Psoas muscle (tissue), 7 donors: ENCODE measurements at regions not wholly inside any gene's neighbourhood (a gene's known extent, or its start where the extent isn't known, plus 50 kb on each side); places are given as distances from the start of the nearest gene placed in this dataset.
"Not testable (repeated sequence)": the region's sequence is repeated elsewhere in the genome, so short reads cannot be mapped to it uniquely, and the experiment has no call there.

Experiments
- ATAC-seq, 4 donors: fragments of 200-7000 bp; cut with Tn5 transposase; one replicate each; pipeline ENCODE4 v1.9.1; 2020; ENCODE audit warnings: moderate library complexity in 3 of 4, mild to moderate bottlenecking in 2 of 4
- DNase-seq, 2 donors: peaks; one replicate each; pipeline ENCODE4 v3.0.0-alpha.2; 2020
- H3K27ac ChIP-seq: fragments of 200-600 bp; one replicate; pipeline ENCODE4 v1.8.0; 2022
- H3K27me3 ChIP-seq, 3 donors: fragments of 200-600 bp in 1 of 3; one replicate each; pipeline versions ENCODE4 v1.6.1 to v1.8.0; 2013 to 2022; ENCODE audit warnings: low read length in 2 of 3, mild to moderate bottlenecking in 2 of 3, moderate library complexity in 1 of 3; ENCODE audit not compliant: insufficient read depth in 3 of 3
- H3K36me3 ChIP-seq, 2 donors: fragments of 200-600 bp in 1 of 2; one replicate each; pipeline versions ENCODE4 v1.6.1 to v1.8.0; 2013 to 2022; ENCODE audit warnings: low read depth in 1 of 2, mild to moderate bottlenecking in 1 of 2, moderate library complexity in 1 of 2; ENCODE audit not compliant: insufficient read depth in 1 of 2
- H3K4me1 ChIP-seq: fragments of 200-600 bp; one replicate; pipeline ENCODE4 v1.8.0; 2022
- H3K4me3 ChIP-seq: fragments of 200-600 bp; one replicate; pipeline ENCODE4 v1.8.0; 2022; ENCODE audit warnings: mild to moderate bottlenecking
- H3K9me3 ChIP-seq: fragments of 200-600 bp; one replicate; pipeline ENCODE4 v1.8.0; 2022
- CTCF ChIP-seq: fragments of 200-600 bp; IDR thresholded peaks from one replicate; pipeline ENCODE4 v1.8.0; 2022; ENCODE audit warnings: antibody characterized with exemption
- WGBS, 3 donors: extraction: QIAGEN DNeasy Blood & Tissue Kit; methylation state at CpG; one replicate each; pipeline versions ENCODE4 v1.1.6 to v1.1.7; 2013; 5-methylcytosine and 5-hydroxymethylcytosine counted together
- intact Hi-C, 2 donors: fragments of 100-400 bp; cut with DNase I; formaldehyde crosslinking; loops; one replicate each; pipeline versions ENCODE4 v1.11.0 to v1.14.2; 2022
- donor health status: healthy with polysubstance abuse.
- donor health status: DM: no; HTN: no; CAD: no; lungs with moderate emphysema.
- donor health status: Bipolar disorder and iron deficiency.
- donor health status: healthy.
- donor health status: DM: yes; HTN: yes; CAD: no.
- donor health status: DM: no; HTN: no; CAD: no.
- donor health status: DM: yes; HTN: yes; CAD: no.

- Histone ChIP-seq H3K4me3 (no peak overlapping the region), H3K4me1 (no peaks in the 10 kb centered on the region), H3K27me3 (no peaks in the 10 kb centered on the region), H3K27ac (no peak overlapping the region), H3K9me3 (no peaks in the 10 kb centered on the region), H3K36me3 (no peaks in the 10 kb centered on the region)
- TF ChIP-seq CTCF: no peak
- DNase-seq (no peak), ATAC-seq (no peak)
- intact Hi-C loops: no loop called here
- WGBS, 3 donors: 89 to 92% (median 90%) methylated on average over 10 of the region's 10 CpGs
These were observed 83.4 kb upstream of the ESRRB start for GRCh38 chr14:76292561-76292960.

GRCh38 chr14:76293221-76293620 is 82.7 kb upstream of the ESRRB start:
- Histone ChIP-seq H3K36me3 (no peaks in the 10 kb centered on the region), H3K4me1 (no peaks in the 10 kb centered on the region), H3K4me3 (no peak overlapping the region), H3K27me3 (peaks cover 0 to 5% (median 0%) of the 10 kb centered on the region in 3 donors), H3K9me3 (no peaks in the 10 kb centered on the region), H3K27ac (no peak overlapping the region)
- 83 to 84% (median 84%) methylated on average over 3 of the region's 3 CpGs for WGBS, 3 donors
- DNase-seq (no peak), ATAC-seq (no peak)
- intact Hi-C loops: no loop called here
- TF ChIP-seq CTCF: no peak

- H3K36me3 ChIP-seq: no peaks in the 10 kb centered on the region
- ATAC-seq: no peak
- intact Hi-C loops: no loop called here
- DNase-seq: no peak
- no peak for TF ChIP-seq CTCF
- H3K27ac ChIP-seq: no peak overlapping the region
- H3K4me1 ChIP-seq: no peaks in the 10 kb centered on the region
- 77 to 78% (median 78%) methylated on average over 3 of the region's 3 CpGs for WGBS, 3 donors
- peaks cover 0 to 5% (median 0%) of the 10 kb centered on the region in 3 donors for H3K27me3 ChIP-seq
- H3K4me3 ChIP-seq: no peak overlapping the region
- no peaks in the 10 kb centered on the region for H3K9me3 ChIP-seq
These were observed 82.0 kb upstream of the ESRRB start for GRCh38 chr14:76293923-76294322.

- H3K27ac ChIP-seq: no peak overlapping the region
- H3K27me3 ChIP-seq: peaks cover 0 to 5% (median 0%) of the 10 kb centered on the region in 3 donors
- H3K36me3 ChIP-seq: no peaks in the 10 kb centered on the region
- DNase-seq (no peak), ATAC-seq (no peak)
- TF ChIP-seq CTCF: no peak
- H3K4me3 ChIP-seq: no peak overlapping the region
- no peaks in the 10 kb centered on the region for H3K9me3 ChIP-seq
- no peaks in the 10 kb centered on the region for H3K4me1 ChIP-seq
- WGBS, 3 donors: 87 to 89% (median 88%) methylated on average over 3 of the region's 3 CpGs
- intact Hi-C loops: no loop called here
These were observed 81.1 kb upstream of the ESRRB start for GRCh38 chr14:76294876-76295275.

- no peaks in the 10 kb centered on the region for H3K9me3 ChIP-seq
- H3K36me3 ChIP-seq: no peaks in the 10 kb centered on the region
- no peak for DNase-seq
- no peak for TF ChIP-seq CTCF
- intact Hi-C loops: no loop called here
- no peak overlapping the region for H3K4me3 ChIP-seq
- H3K4me1 ChIP-seq: no peaks in the 10 kb centered on the region
- peaks cover 0 to 5% (median 0%) of the 10 kb centered on the region in 3 donors for H3K27me3 ChIP-seq
- WGBS, 3 donors: 81 to 95% (median 94%) methylated on average over 5 of the region's 5 CpGs
- H3K27ac ChIP-seq: no peak overlapping the region
- no peak for ATAC-seq
These were observed 77.0 kb upstream of the ESRRB start for GRCh38 chr14:76298896-76299295.

GRCh38 chr14:76303188-76303587 is 72.7 kb upstream of the ESRRB start:
- H3K27me3 ChIP-seq, DNase-seq, H3K36me3 ChIP-seq, H3K4me1 ChIP-seq, H3K4me3 ChIP-seq, intact Hi-C loops, H3K9me3 ChIP-seq, H3K27ac ChIP-seq, ATAC-seq: not testable (repeated sequence)
- WGBS, 3 donors: 82 to 90% (median 84%) methylated on average over 7 of the region's 7 CpGs
